CD4-positive, CD25-positive, alpha-beta regulatory T cell (primary cell): ENCODE measurements at regions not wholly inside any gene's neighbourhood (a gene's known extent, or its start where the extent isn't known, plus 50 kb on each side); places are given as distances from the start of the nearest gene placed in this dataset.

Experiments used
- ATAC-seq, 2 donors: fragments of 150-1000 bp; cut with Tn5 transposase; one replicate each; pipeline ENCODE4 v1.10.0; 2021; ENCODE audit warnings: low read depth in 2 of 2, moderate number of reproducible peaks in 2 of 2, moderate library complexity in 1 of 2
- DNase-seq, 3 donors: peaks; one replicate each; pipeline versions ENCODE4 v3.0.0 to v3.0.0-alpha.2; 2012 to 2022; ENCODE audit warnings: mixed read lengths in 1 of 3
- H3K27ac ChIP-seq: one replicate; pipeline ENCODE4 v1.7.0; 2013; ENCODE audit warnings: mild to moderate bottlenecking, low read length; ENCODE audit not compliant: insufficient read depth, poor library complexity, severe bottlenecking
- H3K27me3 ChIP-seq: one replicate; pipeline ENCODE4 v1.7.0; 2013; ENCODE audit warnings: low read length; ENCODE audit not compliant: control insufficient read depth, insufficient read depth
- H3K36me3 ChIP-seq: one replicate; pipeline ENCODE4 v1.7.0; 2013; ENCODE audit warnings: mild to moderate bottlenecking, low read length, moderate library complexity; ENCODE audit not compliant: control insufficient read depth, insufficient read depth
- H3K4me1 ChIP-seq: 2 replicates; pipeline ENCODE4 v1.7.0; 2013; ENCODE audit warnings: mild to moderate bottlenecking, low read length; ENCODE audit not compliant: insufficient read depth, control insufficient read depth, poor library complexity, severe bottlenecking
- H3K4me3 ChIP-seq: one replicate; pipeline ENCODE4 v1.7.0; 2013; ENCODE audit warnings: low read depth, mild to moderate bottlenecking, low read length, moderate library complexity
- H3K9me3 ChIP-seq, 2 experiments: 1 replicate in 1 of 2; 2 replicates in 1 of 2; pipeline ENCODE4 v1.7.0; 2013; ENCODE audit warnings: low read length in 2 of 2, mild to moderate bottlenecking in 1 of 2, moderate library complexity in 1 of 2; ENCODE audit not compliant: control insufficient read depth in 2 of 2
- H3K27ac Mint-ChIP-seq, 3 donors: one replicate each; pipeline ENCODE4 v1.8.0; 2020 to 2022; ENCODE audit warnings: mild to moderate bottlenecking in 3 of 3, mixed read lengths in 3 of 3, moderate library complexity in 2 of 3
- H3K27me3 Mint-ChIP-seq: one replicate; pipeline ENCODE4 v1.8.0; 2022; ENCODE audit warnings: mild to moderate bottlenecking, mixed read lengths
- H3K36me3 Mint-ChIP-seq: one replicate; pipeline ENCODE4 v1.8.0; 2020; ENCODE audit warnings: mixed read lengths
- H3K4me1 Mint-ChIP-seq, 4 donors: one replicate each; pipeline ENCODE4 v1.8.0; 2020 to 2022; ENCODE audit warnings: mixed read lengths in 4 of 4, mild to moderate bottlenecking in 1 of 4
- H3K4me3 Mint-ChIP-seq, 4 donors: one replicate each; pipeline ENCODE4 v1.8.0; 2020 to 2022; ENCODE audit warnings: mild to moderate bottlenecking in 4 of 4, mixed read lengths in 4 of 4, moderate library complexity in 3 of 4
- H3K9me3 Mint-ChIP-seq, 7 donors: one replicate each; pipeline ENCODE4 v1.8.0; 2020 to 2022; ENCODE audit warnings: mixed read lengths in 7 of 7, mild to moderate bottlenecking in 3 of 7, moderate library complexity in 2 of 7

DNA sequence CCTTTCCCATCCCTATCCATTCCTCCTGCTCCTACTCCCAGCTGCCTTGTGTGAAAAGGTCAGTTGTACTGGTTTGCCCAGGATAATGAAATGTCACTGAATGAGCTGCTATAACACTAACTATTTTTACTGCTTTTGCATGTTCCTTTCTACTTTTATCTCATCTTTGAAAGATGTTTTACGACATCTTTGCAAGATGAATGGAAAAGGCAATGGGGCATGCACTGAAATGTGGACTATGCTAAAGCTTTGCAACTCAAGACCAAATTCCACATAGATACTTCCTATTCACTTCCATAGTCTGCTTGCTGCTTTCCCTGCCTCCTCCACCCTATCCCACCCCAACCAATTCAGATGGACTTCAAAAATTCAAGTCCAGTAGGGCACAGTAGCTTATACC, 111.3 kb downstream of the SETD4 start:
- no peaks in the 10 kb centered on the region for H3K4me1 Mint-ChIP-seq
- H3K27me3 Mint-ChIP-seq, result no peaks in the 10 kb centered on the region
- Histone ChIP-seq H3K27me3 (no peaks in the 10 kb centered on the region), H3K4me3 (no peak overlapping the region), H3K4me1 (no peaks in the 10 kb centered on the region), H3K36me3 (no peaks in the 10 kb centered on the region), H3K9me3 (no peaks in the 10 kb centered on the region), H3K27ac (no peak overlapping the region)
- H3K9me3 Mint-ChIP-seq, result no peaks in the 10 kb centered on the region
- ATAC-seq (no peak), DNase-seq (no peak)
- H3K27ac Mint-ChIP-seq, result no peak overlapping the region
- H3K36me3 Mint-ChIP-seq, result no peaks in the 10 kb centered on the region
- no peak overlapping the region for H3K4me3 Mint-ChIP-seq

DNA sequence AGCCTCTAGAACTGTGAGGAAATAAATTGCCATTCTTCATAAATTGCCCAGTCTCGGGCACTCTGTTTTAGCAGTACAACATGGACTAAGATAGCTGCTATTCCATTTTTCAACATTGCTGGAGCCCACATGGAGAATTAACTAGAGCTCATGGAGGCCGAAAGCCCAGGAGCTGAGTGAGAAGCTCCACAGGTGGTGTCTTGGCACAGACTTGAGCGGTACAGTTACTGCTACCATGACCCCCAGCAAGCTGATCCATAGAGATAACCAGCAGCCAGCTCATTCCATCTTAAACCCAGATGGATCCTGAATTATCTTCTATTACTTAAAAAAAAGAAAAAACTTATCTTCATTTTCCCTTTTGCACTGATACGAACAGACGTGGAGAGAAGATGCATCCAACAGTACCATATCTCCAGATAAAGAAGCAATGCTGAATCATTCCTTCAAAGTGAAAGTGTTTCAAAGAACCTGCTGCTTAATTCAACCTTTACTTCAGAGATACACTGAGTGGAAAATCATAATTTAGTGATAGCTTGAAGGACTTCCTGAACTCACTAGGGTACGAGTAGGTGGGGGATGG, 115.1 kb downstream of the SETD4 start:
- peaks cover 4% of the 10 kb centered on the region for H3K27me3 ChIP-seq
- H3K36me3 ChIP-seq, result no peaks in the 10 kb centered on the region
- H3K4me1 Mint-ChIP-seq, result no peaks in the 10 kb centered on the region
- no peaks in the 10 kb centered on the region for H3K36me3 Mint-ChIP-seq
- ATAC-seq (no peak), DNase-seq (no peak)
- no peaks in the 10 kb centered on the region for H3K9me3 Mint-ChIP-seq
- no peak overlapping the region for H3K27ac Mint-ChIP-seq
- H3K4me3 Mint-ChIP-seq, result no peak overlapping the region
- H3K4me3 ChIP-seq, result no peak overlapping the region
- no peaks in the 10 kb centered on the region for H3K4me1 ChIP-seq
- H3K27me3 Mint-ChIP-seq, result peaks cover 8% of the 10 kb centered on the region
- H3K9me3 ChIP-seq, result no peaks in the 10 kb centered on the region
- no peak overlapping the region for H3K27ac ChIP-seq

- H3K4me3 Mint-ChIP-seq, result no peak overlapping the region
- peaks cover 14% of the 10 kb centered on the region for H3K27me3 Mint-ChIP-seq
- Histone ChIP-seq H3K36me3 (no peaks in the 10 kb centered on the region), H3K4me1 (no peaks in the 10 kb centered on the region), H3K4me3 (no peak overlapping the region), H3K9me3 (no peaks in the 10 kb centered on the region), H3K27me3 (peaks cover 10% of the 10 kb centered on the region), H3K27ac (no peak overlapping the region)
- H3K4me1 Mint-ChIP-seq, result no peaks in the 10 kb centered on the region
- H3K9me3 Mint-ChIP-seq, result no peaks in the 10 kb centered on the region
- DNase-seq, result no peak
- H3K27ac Mint-ChIP-seq, result no peak overlapping the region
- H3K36me3 Mint-ChIP-seq, result no peaks in the 10 kb centered on the region
- no peak for ATAC-seq
Observed at GRCh38 chr21:35943752-35944151, 116.6 kb downstream of the SETD4 start.

DNA sequence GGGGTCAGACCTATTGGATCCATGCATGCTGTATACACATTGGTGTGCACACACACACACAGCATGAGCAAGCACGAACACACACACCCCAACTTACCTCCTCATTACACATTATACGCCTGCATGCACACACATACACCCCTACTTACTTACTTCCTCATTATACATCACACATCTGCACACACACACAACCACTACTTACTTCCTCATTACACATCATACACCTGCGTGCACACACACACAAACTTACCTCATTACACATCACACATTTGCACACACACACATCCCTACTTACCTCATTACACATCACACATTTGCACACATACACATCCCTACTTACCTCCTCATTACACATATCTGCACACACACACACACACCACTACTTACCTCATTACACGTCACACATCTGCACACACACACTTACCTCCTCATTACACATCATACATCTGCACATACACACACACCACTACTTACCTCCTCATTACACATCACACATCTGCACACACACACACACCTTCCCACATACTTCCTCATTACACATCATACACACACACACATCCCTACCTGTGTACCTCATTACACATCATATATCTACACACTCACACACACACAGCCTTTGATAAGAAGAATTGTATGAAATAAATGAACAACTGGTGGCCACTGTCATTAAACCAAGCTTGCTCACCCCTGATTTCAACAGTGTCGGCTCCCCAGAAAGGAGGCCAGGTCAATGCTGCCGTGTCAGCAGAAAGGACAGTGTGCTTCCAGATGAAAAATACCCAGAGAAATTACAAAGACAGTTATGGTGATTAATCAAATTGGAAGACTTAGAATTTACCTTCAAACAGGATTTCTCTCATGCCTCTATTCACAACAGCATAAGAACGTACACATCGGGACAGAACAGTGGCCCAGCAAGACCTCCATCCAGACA, 117.8 kb downstream of the SETD4 start:
- no peaks in the 10 kb centered on the region for H3K4me1 ChIP-seq
- H3K4me3 ChIP-seq, result no peak overlapping the region
- no peak overlapping the region for H3K27ac ChIP-seq
- no peaks in the 10 kb centered on the region for H3K9me3 ChIP-seq
- ATAC-seq (no peak), DNase-seq (no peak)
- Mint-ChIP-seq H3K4me3 (no peak overlapping the region), H3K4me1 (no peaks in the 10 kb centered on the region), H3K27ac (no peak overlapping the region), H3K36me3 (no peaks in the 10 kb centered on the region), H3K9me3 (no peaks in the 10 kb centered on the region), H3K27me3 (peaks cover 17% of the 10 kb centered on the region)
- peaks cover 10% of the 10 kb centered on the region for H3K27me3 ChIP-seq
- H3K36me3 ChIP-seq, result no peaks in the 10 kb centered on the region

- no peaks in the 10 kb centered on the region for H3K36me3 Mint-ChIP-seq
- Histone ChIP-seq H3K27me3 (peaks cover 10% of the 10 kb centered on the region), H3K36me3 (no peaks in the 10 kb centered on the region), H3K4me1 (no peaks in the 10 kb centered on the region), H3K4me3 (no peak overlapping the region), H3K27ac (no peak overlapping the region), H3K9me3 (no peaks in the 10 kb centered on the region)
- ATAC-seq, result no peak
- H3K27ac Mint-ChIP-seq, result no peak overlapping the region
- no peaks in the 10 kb centered on the region for H3K9me3 Mint-ChIP-seq
- no peaks in the 10 kb centered on the region for H3K4me1 Mint-ChIP-seq
- H3K27me3 Mint-ChIP-seq, result peaks cover 21% of the 10 kb centered on the region
- H3K4me3 Mint-ChIP-seq, result no peak overlapping the region
- peak in 1 of 3 donors; percentile 31 for DNase-seq
Observed at GRCh38 chr21:35940074-35940927, 120.0 kb downstream of the SETD4 start.

GRCh38 chr21:35938446-35938845, 121.9 kb downstream of the SETD4 start:
- no peak for ATAC-seq
- Histone ChIP-seq H3K27me3 (peaks cover 17% of the 10 kb centered on the region), H3K36me3 (no peaks in the 10 kb centered on the region), H3K4me3 (no peak overlapping the region), H3K9me3 (no peaks in the 10 kb centered on the region), H3K27ac (no peak overlapping the region), H3K4me1 (no peaks in the 10 kb centered on the region)
- Mint-ChIP-seq H3K4me1 (no peaks in the 10 kb centered on the region), H3K27me3 (peaks cover 21% of the 10 kb centered on the region), H3K9me3 (no peaks in the 10 kb centered on the region), H3K36me3 (no peaks in the 10 kb centered on the region), H3K4me3 (no peak overlapping the region), H3K27ac (no peak overlapping the region)
- DNase-seq, result no peak

DNA sequence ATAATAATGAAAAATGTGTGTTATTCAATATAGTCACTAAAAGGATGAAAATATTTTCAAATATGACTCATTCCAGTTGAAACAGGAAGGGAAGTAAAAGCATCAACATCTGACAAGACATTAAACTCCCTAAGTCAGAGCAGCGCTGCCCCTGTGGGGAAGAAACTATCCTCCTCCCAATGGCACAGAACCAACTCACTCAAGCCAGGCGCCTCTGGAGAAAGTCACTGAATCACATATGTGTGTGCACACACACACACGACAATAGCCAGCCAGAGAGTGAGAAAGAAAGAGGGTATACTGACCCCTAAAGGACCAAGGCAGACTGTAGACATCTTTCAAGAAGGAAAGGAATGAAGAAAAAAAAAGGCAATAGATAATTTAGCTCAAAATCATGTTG, 126.9 kb downstream of the SETD4 start:
- Histone ChIP-seq H3K27me3 (peaks cover 7% of the 10 kb centered on the region), H3K9me3 (no peaks in the 10 kb centered on the region), H3K4me1 (no peaks in the 10 kb centered on the region), H3K4me3 (no peak overlapping the region), H3K27ac (no peak overlapping the region), H3K36me3 (no peaks in the 10 kb centered on the region)
- no peak overlapping the region for H3K4me3 Mint-ChIP-seq
- no peaks in the 10 kb centered on the region for H3K9me3 Mint-ChIP-seq
- no peak overlapping the region for H3K27ac Mint-ChIP-seq
- DNase-seq, result peak in 1 of 3 donors; percentile 1
- no peaks in the 10 kb centered on the region for H3K4me1 Mint-ChIP-seq
- H3K27me3 Mint-ChIP-seq, result peaks cover 9% of the 10 kb centered on the region
- H3K36me3 Mint-ChIP-seq, result no peaks in the 10 kb centered on the region
- ATAC-seq, result no peak
